HT-29 (cell line): ENCODE measurements at regions not wholly inside any gene's neighbourhood (a gene's known extent, or its start where the extent isn't known, plus 50 kb on each side); places are given as distances from the start of the nearest gene placed in this dataset.

Experiments
- DNase-seq: peaks from one replicate; pipeline ENCODE4 v3.0.0-alpha.2; 2015; ENCODE audit warnings: low spot score

DNA sequence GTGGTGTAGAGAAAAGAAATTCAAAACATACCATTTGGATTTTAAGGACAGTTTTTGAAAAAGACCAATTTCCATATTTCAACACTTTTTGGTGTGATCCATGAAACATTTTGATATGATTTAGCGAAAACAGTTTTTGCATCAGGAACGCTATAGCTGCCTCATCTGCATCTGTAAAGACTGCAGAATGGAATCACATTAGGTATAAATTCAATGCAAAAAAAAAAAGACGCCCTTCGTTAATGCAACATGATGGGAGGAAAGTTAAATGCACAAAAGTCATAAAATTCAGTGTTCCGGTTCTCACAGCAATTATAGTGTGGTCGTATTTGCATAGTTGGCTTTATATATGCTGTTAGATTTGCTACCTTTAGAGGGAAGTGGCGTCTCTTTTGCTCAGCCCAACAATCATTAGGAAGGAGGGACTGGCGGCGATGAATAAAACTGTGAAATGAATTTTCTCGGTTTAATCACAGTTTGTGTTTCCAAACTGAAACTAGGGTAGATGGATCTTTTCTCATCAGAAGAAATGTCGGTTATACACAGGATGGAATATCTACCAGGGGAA is 215.7 kb downstream of the TEX29 start:
- DNase-seq: no peak

- DNase-seq: no peak
Measured at GRCh38 chr13:111537115-111537728, 216.8 kb downstream of the TEX29 start.

DNA sequence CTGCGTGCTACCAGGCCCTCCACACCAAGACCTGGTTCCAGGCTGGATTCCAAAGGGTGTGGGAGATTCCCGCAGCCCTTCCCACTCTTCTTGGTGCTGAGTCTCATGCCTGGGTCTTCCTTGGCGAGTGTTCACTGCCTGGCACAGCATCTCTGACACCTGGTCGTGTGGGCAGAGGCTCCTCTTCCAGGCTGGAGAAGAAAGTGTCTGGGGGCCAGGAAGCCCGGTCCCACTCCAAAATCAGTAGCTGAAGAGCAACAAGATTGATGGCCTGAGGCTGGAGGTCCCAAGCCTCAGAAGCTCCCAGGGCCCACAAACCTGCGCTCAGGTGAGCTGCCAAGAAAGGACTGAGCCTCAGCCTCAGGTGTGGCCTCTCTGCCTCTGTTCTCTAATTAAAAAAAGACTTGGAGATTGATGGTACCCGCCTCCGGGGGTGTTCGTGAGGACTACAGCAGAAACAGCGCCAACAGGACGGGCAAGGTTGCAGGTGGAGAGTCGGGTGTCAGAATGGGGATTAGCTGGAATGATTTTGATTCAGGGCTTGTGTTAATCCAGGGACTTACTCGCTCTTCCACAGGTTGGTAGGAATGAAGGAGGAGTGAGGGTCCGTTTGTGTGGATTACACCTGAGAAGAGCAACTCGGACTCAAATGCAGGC is 217.5 kb downstream of the TEX29 start:
- DNase-seq: no peak

- no peak for DNase-seq
Measured at GRCh38 chr13:111539252-111539651, 218.8 kb downstream of the TEX29 start.

DNA sequence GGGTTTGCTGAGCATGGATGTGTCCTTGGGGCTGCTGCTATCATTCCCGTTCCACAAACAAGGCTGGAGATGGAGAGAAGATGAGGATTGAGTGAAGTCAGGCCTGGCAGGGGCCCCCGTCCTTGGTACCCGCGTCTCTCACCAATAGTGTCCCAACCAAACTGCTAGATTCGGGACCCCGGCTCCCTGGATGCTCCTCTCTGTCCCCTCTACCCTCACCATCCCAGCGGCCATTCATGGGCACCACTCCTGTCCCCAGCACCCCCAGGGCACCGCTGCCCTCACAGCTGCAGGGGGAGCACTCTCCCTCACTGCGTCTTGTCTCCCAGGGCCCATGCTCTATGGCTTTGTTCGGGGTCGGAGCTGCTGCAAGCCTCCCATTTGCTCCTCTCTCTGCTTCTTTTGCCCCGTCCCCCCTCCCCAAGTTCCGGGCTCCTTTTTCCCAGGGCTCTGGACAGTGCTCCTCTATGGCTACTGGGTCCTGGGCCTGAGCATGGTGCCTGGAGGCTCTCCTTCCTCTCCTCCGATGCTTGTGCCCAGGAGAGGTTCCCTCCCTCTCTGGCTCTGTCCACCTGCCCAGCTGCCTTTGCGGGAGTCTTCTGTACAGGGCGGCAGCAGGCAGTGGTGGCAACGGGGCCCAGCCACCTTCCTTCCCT is 219.5 kb downstream of the TEX29 start:
- no peak for DNase-seq

- no peak for DNase-seq
Measured at GRCh38 chr13:111540486-111540885, 220.0 kb downstream of the TEX29 start.

- no peak for DNase-seq
Measured at GRCh38 chr13:111541345-111541744, 220.9 kb downstream of the TEX29 start.

- DNase-seq: no peak
Measured at GRCh38 chr13:111541752-111542529, 221.5 kb downstream of the TEX29 start.

GRCh38 chr13:111542530-111543341 is 222.3 kb downstream of the TEX29 start:
- DNase-seq: no peak

DNA sequence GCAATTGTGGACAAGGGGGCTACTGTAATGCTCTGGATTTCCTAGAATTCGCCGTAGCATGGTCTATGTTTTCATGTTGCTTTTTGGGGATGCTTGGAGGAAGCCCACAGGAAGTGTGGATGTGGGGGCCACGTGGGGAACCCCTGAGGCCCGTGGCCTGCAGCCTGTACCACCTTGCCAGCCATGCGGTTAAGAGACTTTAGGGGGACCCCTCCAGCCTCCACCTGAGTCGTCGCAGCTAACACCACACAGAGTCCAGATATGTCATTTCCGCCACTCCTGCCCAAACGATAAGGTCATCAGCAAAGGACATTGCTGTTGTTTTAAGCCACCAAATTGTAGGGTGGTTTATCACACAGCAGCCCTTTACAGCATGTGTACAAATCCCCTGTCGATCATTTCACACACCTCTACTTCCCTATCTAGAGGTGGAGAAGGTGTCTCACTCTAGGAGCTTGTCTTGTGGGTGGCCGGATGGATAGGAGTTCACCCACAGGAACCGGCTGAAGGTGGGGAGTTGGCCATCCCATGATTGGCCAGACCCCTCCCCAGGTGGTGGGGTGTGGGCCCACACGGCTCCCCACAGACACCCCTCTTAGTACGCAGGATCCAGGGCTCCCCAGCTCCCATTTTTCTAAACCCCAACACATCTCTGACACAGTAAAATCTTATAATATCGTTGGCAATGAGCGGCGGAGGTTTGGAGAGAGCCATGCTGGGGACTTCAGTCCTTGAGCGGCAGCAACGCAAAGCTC is 226.7 kb downstream of the TEX29 start:
- DNase-seq: no peak

DNA sequence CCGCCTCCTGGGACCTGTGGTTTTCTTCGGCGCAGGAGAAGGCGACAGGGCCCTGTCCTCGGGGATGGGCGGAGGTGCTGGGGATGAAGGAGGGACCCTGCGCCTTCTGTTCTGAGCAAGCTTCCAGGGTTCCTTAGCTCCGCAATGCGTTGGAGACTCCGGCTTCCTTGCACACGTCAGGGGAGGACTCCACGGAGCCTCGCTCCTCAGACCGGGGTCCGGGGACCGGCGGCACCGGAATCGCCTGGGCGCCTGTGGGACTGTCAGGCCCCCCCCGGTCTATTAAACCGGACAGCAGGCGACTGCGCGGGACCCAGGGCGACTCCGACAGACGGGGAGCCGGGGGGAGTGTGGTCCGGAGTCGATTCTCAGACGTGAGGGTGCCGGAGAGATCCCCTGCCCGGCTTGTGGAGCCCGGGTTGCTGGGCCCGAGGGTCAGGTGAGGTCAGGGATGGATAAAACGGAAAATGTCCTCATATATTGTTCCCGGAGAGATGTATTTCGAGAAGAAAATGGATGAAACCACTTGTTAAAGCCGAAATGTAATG is 227.4 kb downstream of the TEX29 start:
- no peak for DNase-seq

DNA sequence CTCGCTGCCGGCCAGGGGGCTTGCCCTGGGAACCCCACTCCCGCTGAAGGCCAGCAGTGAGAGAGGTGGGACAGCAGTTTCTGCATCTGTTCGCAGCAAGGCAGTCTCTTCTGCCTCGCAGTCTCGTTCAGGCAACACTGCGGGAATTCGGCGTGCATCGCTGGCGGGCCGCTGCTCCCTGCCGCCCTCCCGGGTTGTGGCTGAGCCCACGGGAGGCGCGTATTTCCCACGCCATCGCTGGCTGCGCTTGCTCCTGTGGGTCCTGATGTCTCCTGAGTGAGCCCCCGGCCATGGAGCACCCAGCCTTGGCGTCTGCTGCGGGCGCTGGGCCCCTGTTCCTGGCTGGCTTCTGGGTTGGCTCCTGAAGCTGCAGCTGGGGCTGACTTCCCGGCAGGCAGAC is 227.9 kb downstream of the TEX29 start:
- DNase-seq: no peak

DNA sequence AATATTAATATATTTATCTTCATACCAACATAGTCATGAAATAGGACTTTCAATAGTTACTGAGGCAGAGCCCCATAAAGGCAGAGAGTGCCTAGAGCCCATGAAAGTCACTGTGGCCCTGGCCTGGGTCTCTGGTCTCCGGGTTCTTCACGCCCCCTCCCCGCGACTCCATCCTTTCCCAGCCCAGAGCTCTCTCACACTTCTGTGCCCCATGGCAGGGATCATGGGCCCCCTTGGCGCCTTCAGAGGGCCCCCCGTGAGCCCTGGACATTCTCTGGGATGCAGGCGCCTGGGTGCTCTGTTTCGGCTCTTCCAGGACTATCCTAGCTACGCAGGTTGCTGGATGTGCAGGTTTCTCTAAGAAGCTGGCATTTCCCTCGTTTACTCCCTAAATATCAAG is 228.4 kb downstream of the TEX29 start:
- DNase-seq: no peak

DNA sequence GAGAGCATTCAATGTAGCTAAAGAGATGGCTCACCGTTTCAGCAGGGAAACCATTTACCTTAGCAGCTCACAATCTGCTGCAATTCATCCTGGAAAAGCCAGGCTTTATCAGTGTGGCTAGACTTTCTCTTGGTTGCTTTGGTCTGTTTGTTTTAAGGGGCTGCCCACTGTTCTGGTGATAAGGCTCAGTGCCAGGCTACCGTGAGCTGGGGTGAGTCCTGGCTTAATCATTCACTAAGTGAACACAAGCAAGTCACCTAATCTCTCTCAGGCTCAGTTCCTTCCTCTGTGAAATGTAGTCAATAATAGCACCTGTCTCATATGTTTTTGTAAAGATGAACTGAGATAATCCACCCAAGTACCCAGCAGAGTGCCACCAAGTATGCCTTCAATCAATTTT is 229.0 kb downstream of the TEX29 start:
- DNase-seq: no peak

GRCh38 chr13:111550062-111550461 is 229.6 kb downstream of the TEX29 start:
- DNase-seq: no peak

- DNase-seq: no peak
Measured at GRCh38 chr13:111551204-111551820, 230.9 kb downstream of the TEX29 start.

- DNase-seq: no peak
Measured at GRCh38 chr13:111552891-111553655, 232.6 kb downstream of the TEX29 start.

DNA sequence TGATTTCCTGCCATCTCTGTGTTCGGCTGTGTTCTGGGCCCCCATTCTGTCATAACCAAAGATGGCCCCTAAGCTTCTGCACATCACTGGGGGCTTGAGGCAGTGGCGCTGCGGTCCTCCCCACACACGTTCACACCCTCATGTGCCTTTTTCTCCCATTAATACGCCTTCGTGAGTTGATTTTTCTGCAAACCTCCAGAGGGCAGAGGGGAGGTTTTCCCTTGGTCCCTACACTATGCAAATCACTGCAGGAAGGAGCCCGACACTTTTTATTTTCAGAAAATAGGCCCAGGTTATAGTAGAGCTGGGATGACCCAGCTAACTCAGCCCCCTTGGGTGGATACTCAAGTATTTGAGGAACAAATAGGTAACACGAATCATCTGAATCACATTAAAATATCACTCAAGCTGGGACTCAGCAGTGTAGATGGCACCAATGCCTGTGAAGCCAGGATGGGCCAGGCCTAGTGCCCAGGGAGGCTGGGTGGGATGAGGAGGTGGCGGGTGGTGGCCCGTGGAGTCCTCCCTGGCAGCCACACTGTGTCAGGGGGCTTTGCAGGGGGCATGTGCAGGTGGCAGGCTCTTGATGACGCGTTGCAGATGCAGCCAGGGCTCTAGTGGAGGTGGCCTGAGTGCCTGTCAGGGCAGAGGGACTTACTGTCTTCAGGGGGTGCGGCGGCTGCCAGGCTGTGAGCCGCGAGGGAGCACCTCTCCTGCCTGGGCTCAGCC is 234.3 kb downstream of the TEX29 start:
- DNase-seq: no peak
